B cell (primary cell): ENCODE measurements at regions not wholly inside any gene's neighbourhood (a gene's known extent, or its start where the extent isn't known, plus 50 kb on each side); places are given as distances from the start of the nearest gene placed in this dataset.

Experiments
- CTCF ChIP-seq: fragments of 200-600 bp; IDR thresholded peaks from one replicate; pipeline ENCODE4 v1.8.0; 2022; ENCODE audit warnings: antibody characterized with exemption, mild to moderate bottlenecking
- EZH2 ChIP-seq: IDR thresholded peaks from 2 replicates; pipeline ENCODE4 v1.6.1; 2012; ENCODE audit warnings: borderline replicate concordance, low read depth, mild to moderate bottlenecking, moderate library complexity, low read length; ENCODE audit not compliant: insufficient read depth, poor library complexity, severe bottlenecking

- TF ChIP-seq CTCF = no peak
- TF ChIP-seq EZH2 = no peak
Observed at GRCh38 chr4:123127218-123127617, 204.8 kb upstream of the NUDT6 start.
